ENCODE measurements at regions not wholly inside any gene's neighbourhood (a gene's known extent, or its start where the extent isn't known, plus 50 kb on each side); places are given as distances from the start of the nearest gene placed in this dataset.

- DNase-seq (ENCODE audit: low read depth) = no peak
- TF ChIP-seq, protein P1, sequence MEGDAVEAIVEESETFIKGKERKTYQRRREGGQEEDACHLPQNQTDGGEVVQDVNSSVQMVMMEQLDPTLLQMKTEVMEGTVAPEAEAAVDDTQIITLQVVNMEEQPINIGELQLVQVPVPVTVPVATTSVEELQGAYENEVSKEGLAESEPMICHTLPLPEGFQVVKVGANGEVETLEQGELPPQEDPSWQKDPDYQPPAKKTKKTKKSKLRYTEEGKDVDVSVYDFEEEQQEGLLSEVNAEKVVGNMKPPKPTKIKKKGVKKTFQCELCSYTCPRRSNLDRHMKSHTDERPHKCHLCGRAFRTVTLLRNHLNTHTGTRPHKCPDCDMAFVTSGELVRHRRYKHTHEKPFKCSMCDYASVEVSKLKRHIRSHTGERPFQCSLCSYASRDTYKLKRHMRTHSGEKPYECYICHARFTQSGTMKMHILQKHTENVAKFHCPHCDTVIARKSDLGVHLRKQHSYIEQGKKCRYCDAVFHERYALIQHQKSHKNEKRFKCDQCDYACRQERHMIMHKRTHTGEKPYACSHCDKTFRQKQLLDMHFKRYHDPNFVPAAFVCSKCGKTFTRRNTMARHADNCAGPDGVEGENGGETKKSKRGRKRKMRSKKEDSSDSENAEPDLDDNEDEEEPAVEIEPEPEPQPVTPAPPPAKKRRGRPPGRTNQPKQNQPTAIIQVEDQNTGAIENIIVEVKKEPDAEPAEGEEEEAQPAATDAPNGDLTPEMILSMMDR (IDR thresholded peaks at IDR 0.05; ENCODE audit: insufficient read depth, low read depth, low read length) = no peak
- H3K4me3 ChIP-seq (ENCODE audit: low read depth, low read length) = no peak overlapping the region
These were observed 527.9 kb downstream of the SOX5 start for GRCh38 chr12:23421556-23421955.

- TF ChIP-seq, protein P1 (IDR thresholded peaks at IDR 0.05; ENCODE audit: insufficient read depth, low read depth, low read length) = no peak
- no peak overlapping the region for H3K4me3 ChIP-seq (ENCODE audit: low read depth, low read length)
- DNase-seq (ENCODE audit: low read depth) = no peak
These were observed 526.3 kb downstream of the SOX5 start for GRCh38 chr12:23423097-23423687.

DNA sequence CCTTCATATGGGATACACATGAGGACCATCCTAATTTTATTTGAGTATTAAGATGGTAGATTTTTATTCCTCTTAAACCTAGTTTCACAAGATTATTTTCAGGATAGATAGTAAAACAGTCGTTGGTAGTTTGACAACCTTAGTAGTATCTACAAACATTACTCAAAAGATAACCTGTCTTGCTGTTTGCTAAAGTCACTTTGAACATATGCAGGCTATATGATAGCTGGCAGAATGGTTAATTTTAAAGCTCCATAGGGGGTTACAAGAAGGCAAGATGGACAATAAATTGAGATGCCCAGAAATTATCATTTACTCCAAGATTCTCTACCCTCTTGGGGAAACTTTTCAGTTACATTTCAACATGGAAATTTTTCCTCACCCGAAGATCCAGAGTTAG lies 525.7 kb downstream of the SOX5 start:
- no peak overlapping the region for H3K4me3 ChIP-seq (ENCODE audit: low read depth, low read length)
- no peak for DNase-seq (ENCODE audit: low read depth)
- TF ChIP-seq, protein P1 (IDR thresholded peaks at IDR 0.05; ENCODE audit: insufficient read depth, low read depth, low read length) = no peak

GRCh38 chr12:23424685-23425084 lies 524.8 kb downstream of the SOX5 start:
- no peak for DNase-seq (ENCODE audit: low read depth)
- TF ChIP-seq, protein P1 (IDR thresholded peaks at IDR 0.05; ENCODE audit: insufficient read depth, low read depth, low read length) = no peak

GRCh38 chr12:23426328-23426727 lies 523.1 kb downstream of the SOX5 start:
- TF ChIP-seq, protein P1 (IDR thresholded peaks at IDR 0.05; ENCODE audit: insufficient read depth, low read depth, low read length) = no peak
- no peak for DNase-seq (ENCODE audit: low read depth)
- H3K4me3 ChIP-seq (ENCODE audit: low read depth, low read length) = no peak overlapping the region

More at GRCh38 chr12:23424685-23425084, 524.8 kb downstream of the SOX5 start:
- no peak overlapping the region for H3K4me3 ChIP-seq (ENCODE audit: low read depth, low read length)

DNA sequence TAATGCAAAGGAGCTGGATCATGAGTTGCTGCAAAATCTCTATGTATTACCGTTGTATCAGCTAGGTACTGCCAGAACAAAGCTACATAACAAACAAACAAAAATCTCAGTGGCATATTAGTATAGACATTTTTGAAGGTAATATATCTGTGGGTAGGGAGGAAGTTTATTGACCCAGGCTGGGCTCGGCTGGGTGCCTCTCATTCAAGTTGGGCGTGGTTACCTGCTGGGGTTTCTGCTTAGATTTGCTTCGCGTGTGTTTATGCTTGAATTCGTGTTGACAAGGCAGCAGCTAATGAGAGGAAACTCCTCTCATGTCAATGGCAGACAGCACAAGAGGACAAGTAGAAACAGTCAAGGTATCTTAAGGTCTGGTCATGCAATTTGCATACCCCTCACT lies 520.7 kb downstream of the SOX5 start:
- no peak overlapping the region for H3K4me3 ChIP-seq (ENCODE audit: low read depth, low read length)
- no peak for DNase-seq (ENCODE audit: low read depth)
- TF ChIP-seq, protein P1 (IDR thresholded peaks at IDR 0.05; ENCODE audit: insufficient read depth, low read depth, low read length) = no peak

- TF ChIP-seq, protein P1 (IDR thresholded peaks at IDR 0.05; ENCODE audit: insufficient read depth, low read depth, low read length) = no peak
- H3K4me3 ChIP-seq (ENCODE audit: low read depth, low read length) = no peak overlapping the region
These were observed 518.5 kb downstream of the SOX5 start for GRCh38 chr12:23431006-23431405.

More at GRCh38 chr12:23431006-23431405, 518.5 kb downstream of the SOX5 start:
- no peak for DNase-seq (ENCODE audit: low read depth)

Data from fibroblast of villous mesenchyme (primary cell).